ENCODE measurements at regions not wholly inside any gene's neighbourhood (a gene's known extent, or its start where the extent isn't known, plus 50 kb on each side); places are given as distances from the start of the nearest gene placed in this dataset.

- H3K79me2 ChIP-seq (ENCODE audit: control insufficient read depth, insufficient read depth, low read length) = no peaks in the 10 kb centered on the region
- H3K9ac ChIP-seq (ENCODE audit: insufficient read depth, low read length) = no peak overlapping the region
- no peaks in the 10 kb centered on the region for H3K27me3 ChIP-seq (ENCODE audit: control insufficient read depth, insufficient read depth, low read length)
- H3K4me3 ChIP-seq (replicated peaks in 1 of 4; ENCODE audit: control extremely low read depth in 1 of 4, insufficient read depth in 1 of 4, low read depth in 3 of 4, low read length in 4 of 4) = no peak overlapping the region
- no peak overlapping the region for H2AFZ ChIP-seq (ENCODE audit: low read length)
- H3K36me3 ChIP-seq (ENCODE audit: control insufficient read depth, insufficient read depth, low read length) = no peaks in the 10 kb centered on the region
- H3K4me1 ChIP-seq (ENCODE audit: control insufficient read depth, extremely low read depth, insufficient read depth, low read length) = no peaks in the 10 kb centered on the region
- no peaks in the 10 kb centered on the region for H4K20me1 ChIP-seq (ENCODE audit: control insufficient read depth, extremely low read depth, insufficient read depth, low read length)
- TF ChIP-seq CTCF (conservative IDR thresholded peaks at IDR 0.05 in 1 of 2, IDR thresholded peaks at IDR 0.05 in 1 of 2; ENCODE audit: low read depth in 1 of 2, low read length in 2 of 2) (no peak), EZH2 (IDR thresholded peaks at IDR 0.05; ENCODE audit: low read length, missing control alignments) (no peak)
- DNase-seq (ENCODE audit: low read depth in 2 of 2) = no peak
- H3K9me3 ChIP-seq (ENCODE audit: control insufficient read depth, insufficient read depth, low read depth, low read length) = no peaks in the 10 kb centered on the region
- no peak overlapping the region for H3K27ac ChIP-seq (ENCODE audit: insufficient read depth, low read length)
- no peak overlapping the region for H3K4me2 ChIP-seq (ENCODE audit: extremely low read depth, insufficient read depth, low read length)
Observed at GRCh38 chr4:136939781-136940180, 592.5 kb downstream of the PCDH18 start.

GRCh38 chr4:136935871-136936270, 596.4 kb downstream of the PCDH18 start:
- Histone ChIP-seq H2AFZ (ENCODE audit: low read length) (no peak overlapping the region), H3K4me3 (replicated peaks in 1 of 4; ENCODE audit: control extremely low read depth in 1 of 4, insufficient read depth in 1 of 4, low read depth in 3 of 4, low read length in 4 of 4) (no peak overlapping the region), H3K4me1 (ENCODE audit: control insufficient read depth, extremely low read depth, insufficient read depth, low read length) (no peaks in the 10 kb centered on the region), H3K79me2 (ENCODE audit: control insufficient read depth, insufficient read depth, low read length) (no peaks in the 10 kb centered on the region), H3K4me2 (ENCODE audit: extremely low read depth, insufficient read depth, low read length) (no peak overlapping the region), H3K27me3 (ENCODE audit: control insufficient read depth, insufficient read depth, low read length) (no peaks in the 10 kb centered on the region), H3K27ac (ENCODE audit: insufficient read depth, low read length) (no peak overlapping the region), H3K36me3 (ENCODE audit: control insufficient read depth, insufficient read depth, low read length) (no peaks in the 10 kb centered on the region), H3K9me3 (ENCODE audit: control insufficient read depth, insufficient read depth, low read depth, low read length) (no peaks in the 10 kb centered on the region), H3K9ac (ENCODE audit: insufficient read depth, low read length) (no peak overlapping the region), H4K20me1 (ENCODE audit: control insufficient read depth, extremely low read depth, insufficient read depth, low read length) (no peaks in the 10 kb centered on the region)
- no peak for DNase-seq (ENCODE audit: low read depth in 2 of 2)
- TF ChIP-seq CTCF (conservative IDR thresholded peaks at IDR 0.05 in 1 of 2, IDR thresholded peaks at IDR 0.05 in 1 of 2; ENCODE audit: low read depth in 1 of 2, low read length in 2 of 2) = no peak
- no peak for TF ChIP-seq EZH2 (IDR thresholded peaks at IDR 0.05; ENCODE audit: low read length, missing control alignments)

GRCh38 chr4:136935305-136935704, 597.0 kb downstream of the PCDH18 start:
- H3K79me2 ChIP-seq (ENCODE audit: control insufficient read depth, insufficient read depth, low read length) = no peaks in the 10 kb centered on the region
- H3K27me3 ChIP-seq (ENCODE audit: control insufficient read depth, insufficient read depth, low read length) = no peaks in the 10 kb centered on the region
- no peaks in the 10 kb centered on the region for H3K4me1 ChIP-seq (ENCODE audit: control insufficient read depth, extremely low read depth, insufficient read depth, low read length)
- TF ChIP-seq EZH2 (IDR thresholded peaks at IDR 0.05; ENCODE audit: low read length, missing control alignments) (no peak), CTCF (conservative IDR thresholded peaks at IDR 0.05 in 1 of 2, IDR thresholded peaks at IDR 0.05 in 1 of 2; ENCODE audit: low read depth in 1 of 2, low read length in 2 of 2) (no peak)
- no peaks in the 10 kb centered on the region for H3K9me3 ChIP-seq (ENCODE audit: control insufficient read depth, insufficient read depth, low read depth, low read length)
- no peak overlapping the region for H3K9ac ChIP-seq (ENCODE audit: insufficient read depth, low read length)
- no peak overlapping the region for H2AFZ ChIP-seq (ENCODE audit: low read length)
- H3K27ac ChIP-seq (ENCODE audit: insufficient read depth, low read length) = no peak overlapping the region
- no peaks in the 10 kb centered on the region for H4K20me1 ChIP-seq (ENCODE audit: control insufficient read depth, extremely low read depth, insufficient read depth, low read length)
- H3K4me3 ChIP-seq (replicated peaks in 1 of 4; ENCODE audit: control extremely low read depth in 1 of 4, insufficient read depth in 1 of 4, low read depth in 3 of 4, low read length in 4 of 4) = no peak overlapping the region
- H3K4me2 ChIP-seq (ENCODE audit: extremely low read depth, insufficient read depth, low read length) = no peak overlapping the region
- no peaks in the 10 kb centered on the region for H3K36me3 ChIP-seq (ENCODE audit: control insufficient read depth, insufficient read depth, low read length)
- DNase-seq (ENCODE audit: low read depth in 2 of 2) = no peak

Measured in fibroblast of lung (primary cell).